ENCODE measurements at regions not wholly inside any gene's neighbourhood (a gene's known extent, or its start where the extent isn't known, plus 50 kb on each side); places are given as distances from the start of the nearest gene placed in this dataset.

- TF ChIP-seq, protein P1, sequence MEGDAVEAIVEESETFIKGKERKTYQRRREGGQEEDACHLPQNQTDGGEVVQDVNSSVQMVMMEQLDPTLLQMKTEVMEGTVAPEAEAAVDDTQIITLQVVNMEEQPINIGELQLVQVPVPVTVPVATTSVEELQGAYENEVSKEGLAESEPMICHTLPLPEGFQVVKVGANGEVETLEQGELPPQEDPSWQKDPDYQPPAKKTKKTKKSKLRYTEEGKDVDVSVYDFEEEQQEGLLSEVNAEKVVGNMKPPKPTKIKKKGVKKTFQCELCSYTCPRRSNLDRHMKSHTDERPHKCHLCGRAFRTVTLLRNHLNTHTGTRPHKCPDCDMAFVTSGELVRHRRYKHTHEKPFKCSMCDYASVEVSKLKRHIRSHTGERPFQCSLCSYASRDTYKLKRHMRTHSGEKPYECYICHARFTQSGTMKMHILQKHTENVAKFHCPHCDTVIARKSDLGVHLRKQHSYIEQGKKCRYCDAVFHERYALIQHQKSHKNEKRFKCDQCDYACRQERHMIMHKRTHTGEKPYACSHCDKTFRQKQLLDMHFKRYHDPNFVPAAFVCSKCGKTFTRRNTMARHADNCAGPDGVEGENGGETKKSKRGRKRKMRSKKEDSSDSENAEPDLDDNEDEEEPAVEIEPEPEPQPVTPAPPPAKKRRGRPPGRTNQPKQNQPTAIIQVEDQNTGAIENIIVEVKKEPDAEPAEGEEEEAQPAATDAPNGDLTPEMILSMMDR (IDR thresholded peaks at IDR 0.05 in 2 of 3, conservative IDR thresholded peaks at IDR 0.05 in 1 of 3; ENCODE audit: borderline replicate concordance in 1 of 3, insufficient read depth in 1 of 3, low read depth in 2 of 3, low read length in 2 of 3), result no peak
- TF ChIP-seq POLR2A (IDR thresholded peaks at IDR 0.05; ENCODE audit: borderline replicate concordance, extremely low read depth, insufficient read depth, insufficient read length) (no peak), JUND (IDR thresholded peaks at IDR 0.05) (no peak), FOSL1 (IDR thresholded peaks at IDR 0.05; ENCODE audit: low read depth) (no peak)
These were observed 108.6 kb upstream of the VRK1 start for GRCh38 chr14:96688629-96689028.
